MM.1S (cell line): ENCODE measurements at regions not wholly inside any gene's neighbourhood (a gene's known extent, or its start where the extent isn't known, plus 50 kb on each side); places are given as distances from the start of the nearest gene placed in this dataset.

Source experiments
- DNase-seq: peaks from one replicate; pipeline ENCODE4 v3.0.0-alpha.2; 2015
- H2AFZ ChIP-seq: fragments of 300-600 bp; sonication (generic); 2 replicates; pipeline ENCODE4 v1.6.0; 2016; ENCODE audit warnings: antibody characterized with exemption, low read length
- H3F3A ChIP-seq: fragments of 300-600 bp; sonication (generic); 2 replicates; pipeline ENCODE4 v1.6.1; 2016; ENCODE audit warnings: mild to moderate bottlenecking, antibody characterized with exemption, low read length, moderate library complexity, mixed read lengths; ENCODE audit not compliant: insufficient read depth
- H3K27ac ChIP-seq: fragments of 300-600 bp; sonication (generic); 2 replicates; pipeline ENCODE4 v1.5.1; 2016; ENCODE audit warnings: mild to moderate bottlenecking, low read length
- H3K27me3 ChIP-seq: fragments of 300-600 bp; sonication (generic); replicated peaks from 2 replicates; pipeline ENCODE4 v1.6.0; 2016; ENCODE audit warnings: low read length; ENCODE audit not compliant: insufficient read depth
- H3K36me3 ChIP-seq: fragments of 300-600 bp; sonication (generic); replicated peaks from 2 replicates; pipeline ENCODE4 v1.6.1; 2016; ENCODE audit warnings: mild to moderate bottlenecking, low read length, mixed read lengths; ENCODE audit not compliant: insufficient read depth
- H3K4me1 ChIP-seq: fragments of 300-600 bp; sonication (generic); 2 replicates; pipeline ENCODE4 v1.6.1; 2016; ENCODE audit warnings: low read length, mixed read lengths
- H3K4me2 ChIP-seq: fragments of 300-600 bp; sonication (generic); 2 replicates; pipeline ENCODE4 v1.6.0; 2016; ENCODE audit warnings: low read depth, low read length
- H3K4me3 ChIP-seq: fragments of 300-600 bp; sonication (generic); 2 replicates; pipeline ENCODE4 v1.5.1; 2016; ENCODE audit warnings: low read length, mixed read lengths
- H3K79me2 ChIP-seq: fragments of 300-600 bp; sonication (generic); 2 replicates; pipeline ENCODE4 v1.6.1; 2016; ENCODE audit warnings: mixed run types, low read length, mixed read lengths
- H3K9ac ChIP-seq: fragments of 300-600 bp; sonication (generic); 2 replicates; pipeline ENCODE4 v1.6.1; 2016; ENCODE audit warnings: low read length, mixed read lengths
- H3K9me2 ChIP-seq: fragments of 300-600 bp; sonication (generic); replicated peaks from 2 replicates; pipeline ENCODE4 v1.6.1; 2016; ENCODE audit warnings: mild to moderate bottlenecking, low read length, mixed read lengths; ENCODE audit not compliant: insufficient read depth
- H3K9me3 ChIP-seq: fragments of 300-600 bp; sonication (generic); replicated peaks from 2 replicates; pipeline ENCODE4 v1.6.1; 2016; ENCODE audit warnings: mild to moderate bottlenecking, low read length, mixed read lengths; ENCODE audit not compliant: insufficient read depth
- H4K20me1 ChIP-seq: fragments of 300-600 bp; sonication (generic); 2 replicates; pipeline ENCODE4 v1.6.1; 2016; ENCODE audit warnings: mild to moderate bottlenecking, low read length, moderate library complexity, mixed read lengths; ENCODE audit not compliant: insufficient read depth
- EZH2 ChIP-seq: fragments of 300-600 bp; sonication (generic); optimal IDR thresholded peaks from 2 replicates; pipeline ENCODE3; 2017; ENCODE audit warnings: low read depth, mild to moderate bottlenecking, antibody characterized with exemption, low read length, mixed read lengths
- EZH2phosphoT487 ChIP-seq: fragments of 300-600 bp; sonication (generic); IDR thresholded peaks from 2 replicates; pipeline ENCODE4 v1.6.1; 2018; ENCODE audit warnings: antibody characterized with exemption, low read length
- TF ChIP-seq, protein P1 (sequence below): fragments of 300-600 bp; sonication (generic); IDR thresholded peaks from 2 replicates; pipeline ENCODE4 v1.5.1; 2016; ENCODE audit warnings: antibody characterized with exemption, low read length, mixed read lengths

DNA sequence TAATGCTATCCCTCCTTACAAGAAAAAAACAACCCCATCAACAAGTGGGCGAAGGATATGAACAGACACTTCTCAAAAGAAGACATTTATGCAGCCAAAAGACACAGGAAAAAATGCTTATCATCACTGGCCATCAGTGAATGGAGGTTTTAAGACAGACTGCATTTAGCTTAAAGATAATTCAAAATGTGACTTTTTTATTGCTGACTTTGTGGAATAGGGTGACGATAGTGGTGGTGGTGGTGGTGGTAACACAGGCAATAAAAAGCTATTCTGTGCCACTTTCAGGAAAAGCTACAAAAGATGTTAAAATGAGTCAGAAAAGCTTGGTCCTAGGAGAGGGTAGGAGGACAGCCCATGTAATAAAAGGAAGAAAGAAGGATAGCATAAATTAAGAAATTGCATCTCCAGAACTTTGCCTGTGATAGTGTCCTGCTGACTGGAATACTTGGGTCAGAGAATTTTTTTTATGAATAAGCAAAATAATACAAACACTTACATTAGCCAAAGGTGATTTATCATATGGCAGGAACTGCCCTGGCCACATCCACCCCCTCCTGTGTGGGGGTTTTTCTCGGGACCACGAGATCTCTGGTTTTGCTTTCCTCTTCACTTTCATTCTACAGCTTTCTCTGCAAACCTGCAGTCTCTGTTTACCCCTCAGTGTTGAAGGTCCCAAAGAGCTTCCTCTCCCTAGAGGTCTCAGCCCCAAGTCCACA is 186.7 kb downstream of the DRD1 start:
- no peak overlapping the region for H2AFZ ChIP-seq
- H3F3A ChIP-seq: no peaks in the 10 kb centered on the region
- no peaks in the 10 kb centered on the region for H3K27me3 ChIP-seq
- no peaks in the 10 kb centered on the region for H3K79me2 ChIP-seq
- no peaks in the 10 kb centered on the region for H3K9me3 ChIP-seq
- H3K36me3 ChIP-seq: no peaks in the 10 kb centered on the region
- no peak overlapping the region for H3K27ac ChIP-seq
- H3K4me2 ChIP-seq: no peak overlapping the region
- TF ChIP-seq EZH2 (no peak), EZH2phosphoT487 (no peak)
- TF ChIP-seq, protein P1, sequence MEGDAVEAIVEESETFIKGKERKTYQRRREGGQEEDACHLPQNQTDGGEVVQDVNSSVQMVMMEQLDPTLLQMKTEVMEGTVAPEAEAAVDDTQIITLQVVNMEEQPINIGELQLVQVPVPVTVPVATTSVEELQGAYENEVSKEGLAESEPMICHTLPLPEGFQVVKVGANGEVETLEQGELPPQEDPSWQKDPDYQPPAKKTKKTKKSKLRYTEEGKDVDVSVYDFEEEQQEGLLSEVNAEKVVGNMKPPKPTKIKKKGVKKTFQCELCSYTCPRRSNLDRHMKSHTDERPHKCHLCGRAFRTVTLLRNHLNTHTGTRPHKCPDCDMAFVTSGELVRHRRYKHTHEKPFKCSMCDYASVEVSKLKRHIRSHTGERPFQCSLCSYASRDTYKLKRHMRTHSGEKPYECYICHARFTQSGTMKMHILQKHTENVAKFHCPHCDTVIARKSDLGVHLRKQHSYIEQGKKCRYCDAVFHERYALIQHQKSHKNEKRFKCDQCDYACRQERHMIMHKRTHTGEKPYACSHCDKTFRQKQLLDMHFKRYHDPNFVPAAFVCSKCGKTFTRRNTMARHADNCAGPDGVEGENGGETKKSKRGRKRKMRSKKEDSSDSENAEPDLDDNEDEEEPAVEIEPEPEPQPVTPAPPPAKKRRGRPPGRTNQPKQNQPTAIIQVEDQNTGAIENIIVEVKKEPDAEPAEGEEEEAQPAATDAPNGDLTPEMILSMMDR: no peak
- no peaks in the 10 kb centered on the region for H3K9me2 ChIP-seq
- no peak overlapping the region for H3K9ac ChIP-seq
- no peaks in the 10 kb centered on the region for H3K4me1 ChIP-seq
- DNase-seq: no peak
- H3K4me3 ChIP-seq: no peak overlapping the region
- no peaks in the 10 kb centered on the region for H4K20me1 ChIP-seq

DNA sequence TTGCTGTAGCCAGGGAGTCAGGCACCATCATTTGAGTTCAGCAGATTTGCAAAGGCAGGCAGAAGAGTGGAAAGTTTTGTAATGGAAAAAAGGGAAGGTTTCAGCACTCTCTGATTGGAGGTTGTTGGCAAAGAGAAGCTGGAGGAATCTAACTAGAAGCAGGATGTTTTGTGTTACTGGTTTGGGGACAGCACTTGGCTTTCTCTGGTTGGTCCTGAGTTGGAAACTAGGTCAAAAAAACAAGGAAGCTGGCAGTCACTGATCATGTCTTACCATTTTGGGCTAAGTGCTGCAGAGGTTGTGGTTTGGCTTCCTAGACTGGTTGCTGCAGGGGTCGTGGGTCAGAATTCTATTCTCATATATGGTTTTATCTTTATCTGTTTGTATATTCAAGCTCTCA is 189.8 kb downstream of the DRD1 start:
- Histone ChIP-seq H2AFZ (no peak overlapping the region), H3K9me3 (no peaks in the 10 kb centered on the region), H3K9me2 (no peaks in the 10 kb centered on the region), H3K79me2 (no peaks in the 10 kb centered on the region), H3K27ac (no peak overlapping the region), H3K4me3 (no peak overlapping the region), H3K9ac (no peak overlapping the region), H3K4me2 (no peak overlapping the region), H4K20me1 (no peaks in the 10 kb centered on the region), H3K27me3 (no peaks in the 10 kb centered on the region), H3K4me1 (no peaks in the 10 kb centered on the region), H3K36me3 (no peaks in the 10 kb centered on the region), H3F3A (no peaks in the 10 kb centered on the region)
- TF ChIP-seq, protein P1: no peak
- no peak for TF ChIP-seq EZH2phosphoT487
- no peak for TF ChIP-seq EZH2
- DNase-seq: no peak

DNA sequence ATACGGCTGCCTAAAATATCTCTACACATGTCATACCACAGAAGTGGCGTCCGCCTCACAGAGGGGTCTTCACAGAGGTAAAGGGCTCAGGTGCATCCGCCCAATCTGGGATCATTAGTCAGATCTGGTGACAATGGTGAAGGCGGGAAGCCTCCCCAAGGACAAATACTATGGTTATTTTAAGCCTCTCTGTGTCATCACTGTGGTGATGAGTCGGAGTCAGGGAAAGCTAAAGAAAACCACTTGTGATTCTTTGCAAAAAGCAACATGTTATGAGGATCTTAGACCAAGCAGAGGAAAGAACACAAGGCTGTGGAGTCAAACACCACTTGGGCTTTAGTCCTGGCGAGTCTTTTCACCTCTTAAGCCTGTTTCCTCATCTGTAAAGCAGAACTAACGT is 190.4 kb downstream of the DRD1 start:
- Histone ChIP-seq H3K79me2 (no peaks in the 10 kb centered on the region), H3K9ac (no peak overlapping the region), H3K4me3 (no peak overlapping the region), H3K27me3 (no peaks in the 10 kb centered on the region), H2AFZ (no peak overlapping the region), H4K20me1 (no peaks in the 10 kb centered on the region), H3K4me2 (no peak overlapping the region), H3K27ac (no peak overlapping the region), H3K36me3 (no peaks in the 10 kb centered on the region), H3K4me1 (no peaks in the 10 kb centered on the region), H3F3A (no peaks in the 10 kb centered on the region), H3K9me2 (no peaks in the 10 kb centered on the region), H3K9me3 (no peaks in the 10 kb centered on the region)
- no peak for DNase-seq
- TF ChIP-seq, protein P1: no peak
- TF ChIP-seq EZH2phosphoT487 (no peak), EZH2 (no peak)
